Right atrium auricular region (tissue), 2 donors: ENCODE measurements at regions not wholly inside any gene's neighbourhood (a gene's known extent, or its start where the extent isn't known, plus 50 kb on each side); places are given as distances from the start of the nearest gene placed in this dataset.

Source experiments
- DNase-seq: peaks from one replicate; pipeline ENCODE4 v3.0.0-alpha.2; 2019; ENCODE audit warnings: low spot score
- H3K27ac ChIP-seq, 2 donors: fragments of 200-600 bp; sonication (generic); 1 replicate in 1 of 2; 2 replicates in 1 of 2; pipeline ENCODE4 v1.5.1; 2016 to 2019
- H3K27me3 ChIP-seq, 2 donors: fragments of 200-600 bp; sonication (generic); one replicate each; pipeline versions ENCODE4 v1.5.1 to v1.6.0; 2017 to 2019
- H3K36me3 ChIP-seq: fragments of 200-600 bp; sonication (generic); one replicate; pipeline ENCODE4 v1.5.1; 2016
- H3K4me1 ChIP-seq, 2 donors: fragments of 200-600 bp; sonication (generic); one replicate each; pipeline versions ENCODE4 v1.5.1 to v1.6.0; 2017 to 2019
- H3K4me3 ChIP-seq, 2 donors: fragments of 200-600 bp; sonication (generic); 1 replicate in 1 of 2; 2 replicates in 1 of 2; pipeline ENCODE4 v1.5.1; 2017 to 2019; ENCODE audit warnings: mild to moderate bottlenecking in 1 of 2, moderate library complexity in 1 of 2
- H3K9me3 ChIP-seq, 2 donors: fragments of 200-600 bp; sonication (generic); one replicate each; pipeline ENCODE4 v1.5.1; 2019
- TF ChIP-seq, protein P1 (sequence below), 2 donors: fragments of 200-600 bp; sonication (generic); IDR thresholded peaks; one replicate each; pipeline ENCODE4 v1.5.1; 2019; ENCODE audit warnings: antibody characterized with exemption in 2 of 2

- H3K27me3 ChIP-seq = no peaks in the 10 kb centered on the region
- no peak overlapping the region for H3K27ac ChIP-seq
- H3K4me3 ChIP-seq = no peak overlapping the region
- no peaks in the 10 kb centered on the region for H3K4me1 ChIP-seq
- DNase-seq = no peak
- TF ChIP-seq, protein P1, sequence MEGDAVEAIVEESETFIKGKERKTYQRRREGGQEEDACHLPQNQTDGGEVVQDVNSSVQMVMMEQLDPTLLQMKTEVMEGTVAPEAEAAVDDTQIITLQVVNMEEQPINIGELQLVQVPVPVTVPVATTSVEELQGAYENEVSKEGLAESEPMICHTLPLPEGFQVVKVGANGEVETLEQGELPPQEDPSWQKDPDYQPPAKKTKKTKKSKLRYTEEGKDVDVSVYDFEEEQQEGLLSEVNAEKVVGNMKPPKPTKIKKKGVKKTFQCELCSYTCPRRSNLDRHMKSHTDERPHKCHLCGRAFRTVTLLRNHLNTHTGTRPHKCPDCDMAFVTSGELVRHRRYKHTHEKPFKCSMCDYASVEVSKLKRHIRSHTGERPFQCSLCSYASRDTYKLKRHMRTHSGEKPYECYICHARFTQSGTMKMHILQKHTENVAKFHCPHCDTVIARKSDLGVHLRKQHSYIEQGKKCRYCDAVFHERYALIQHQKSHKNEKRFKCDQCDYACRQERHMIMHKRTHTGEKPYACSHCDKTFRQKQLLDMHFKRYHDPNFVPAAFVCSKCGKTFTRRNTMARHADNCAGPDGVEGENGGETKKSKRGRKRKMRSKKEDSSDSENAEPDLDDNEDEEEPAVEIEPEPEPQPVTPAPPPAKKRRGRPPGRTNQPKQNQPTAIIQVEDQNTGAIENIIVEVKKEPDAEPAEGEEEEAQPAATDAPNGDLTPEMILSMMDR (IDR thresholded peaks at IDR 0.05) = no peak
- H3K36me3 ChIP-seq = no peaks in the 10 kb centered on the region
- peaks cover 0 to 4% of the 10 kb centered on the region in 2 donors for H3K9me3 ChIP-seq
Observed at GRCh38 chr16:64313726-64314125, 808.1 kb downstream of the CDH11 start.

GRCh38 chr16:64312980-64313379 lies 808.9 kb downstream of the CDH11 start:
- no peaks in the 10 kb centered on the region for H3K4me1 ChIP-seq
- no peaks in the 10 kb centered on the region for H3K27me3 ChIP-seq
- no peak for DNase-seq
- H3K9me3 ChIP-seq = peaks cover 0 to 4% of the 10 kb centered on the region in 2 donors
- no peak overlapping the region for H3K27ac ChIP-seq
- no peaks in the 10 kb centered on the region for H3K36me3 ChIP-seq
- H3K4me3 ChIP-seq = no peak overlapping the region
- TF ChIP-seq, protein P1 (IDR thresholded peaks at IDR 0.05) = no peak

GRCh38 chr16:64312292-64312691 lies 809.6 kb downstream of the CDH11 start:
- H3K27ac ChIP-seq = no peak overlapping the region
- H3K27me3 ChIP-seq = no peaks in the 10 kb centered on the region
- TF ChIP-seq, protein P1 (IDR thresholded peaks at IDR 0.05) = no peak
- peaks cover 0 to 4% of the 10 kb centered on the region in 2 donors for H3K9me3 ChIP-seq
- no peak overlapping the region for H3K4me3 ChIP-seq
- no peaks in the 10 kb centered on the region for H3K4me1 ChIP-seq
- DNase-seq = no peak
- no peaks in the 10 kb centered on the region for H3K36me3 ChIP-seq

GRCh38 chr16:64311241-64311640 lies 810.6 kb downstream of the CDH11 start:
- Histone ChIP-seq H3K36me3 (no peaks in the 10 kb centered on the region), H3K9me3 (peaks cover 0 to 4% of the 10 kb centered on the region in 2 donors), H3K4me3 (no peak overlapping the region), H3K27me3 (no peaks in the 10 kb centered on the region), H3K27ac (no peak overlapping the region), H3K4me1 (no peaks in the 10 kb centered on the region)
- TF ChIP-seq, protein P1 (IDR thresholded peaks at IDR 0.05) = no peak
- no peak for DNase-seq

DNA sequence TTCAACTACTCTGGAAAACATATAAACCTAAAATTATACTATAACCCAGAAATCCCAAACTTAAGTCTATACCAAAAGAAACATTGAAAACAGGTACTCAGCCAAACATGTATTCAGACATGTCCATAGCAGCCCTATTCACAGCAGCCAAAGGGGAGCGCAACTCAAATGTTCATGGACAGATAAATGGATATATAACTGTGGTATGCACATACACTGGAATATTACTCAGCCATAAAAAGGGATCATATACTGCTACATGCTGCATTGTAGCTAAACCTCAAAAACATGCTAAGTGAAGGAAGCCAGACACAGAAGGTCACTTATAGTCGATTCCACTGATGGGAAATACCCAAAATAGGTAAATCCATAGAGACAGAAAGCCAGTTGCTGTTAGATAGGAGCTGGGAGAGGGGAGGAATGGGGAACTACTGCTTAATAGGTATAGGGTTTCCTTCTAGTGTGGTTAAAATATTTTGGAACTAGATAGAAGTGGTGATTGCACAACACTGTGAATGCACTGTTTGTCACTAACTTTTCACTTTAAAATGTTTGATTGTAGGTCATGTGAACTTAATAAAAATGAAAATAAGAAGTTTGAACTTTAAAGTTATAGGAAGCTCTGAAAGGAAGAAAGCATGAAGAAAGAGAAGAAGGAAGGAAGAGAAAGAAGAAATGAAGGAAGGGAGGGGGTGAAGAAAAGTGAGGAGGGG lies 812.3 kb downstream of the CDH11 start:
- DNase-seq = no peak
- TF ChIP-seq, protein P1 (IDR thresholded peaks at IDR 0.05) = no peak
- Histone ChIP-seq H3K27ac (no peak overlapping the region), H3K4me1 (no peaks in the 10 kb centered on the region), H3K4me3 (no peak overlapping the region), H3K27me3 (no peaks in the 10 kb centered on the region), H3K36me3 (no peaks in the 10 kb centered on the region), H3K9me3 (peaks cover 0 to 4% of the 10 kb centered on the region in 2 donors)

DNA sequence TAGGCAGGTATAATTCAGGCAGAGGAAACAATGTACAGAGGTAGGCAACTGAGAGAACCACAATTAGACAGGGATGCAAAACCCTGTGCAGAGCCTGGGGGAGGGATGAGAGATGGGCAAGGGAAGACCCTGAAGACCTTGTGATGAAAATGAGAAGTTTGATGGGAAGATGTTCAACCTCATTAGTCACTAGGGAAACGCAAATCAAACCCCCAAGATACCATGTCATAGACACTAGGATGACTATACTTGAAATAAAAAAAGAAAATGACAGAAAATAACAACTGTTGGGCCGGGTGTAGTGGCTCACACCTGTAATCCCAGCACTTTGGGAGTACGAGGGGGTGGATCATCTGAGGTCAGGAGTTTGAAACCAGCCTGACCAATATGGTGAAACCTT lies 813.1 kb downstream of the CDH11 start:
- Histone ChIP-seq H3K9me3 (peaks cover 0 to 4% of the 10 kb centered on the region in 2 donors), H3K27me3 (no peaks in the 10 kb centered on the region), H3K4me3 (no peak overlapping the region), H3K36me3 (no peaks in the 10 kb centered on the region), H3K4me1 (no peaks in the 10 kb centered on the region), H3K27ac (no peak overlapping the region)
- TF ChIP-seq, protein P1 (IDR thresholded peaks at IDR 0.05) = no peak
- DNase-seq = no peak
